MM.1S (cell line): ENCODE measurements at regions not wholly inside any gene's neighbourhood (a gene's known extent, or its start where the extent isn't known, plus 50 kb on each side); places are given as distances from the start of the nearest gene placed in this dataset.

ENCODE experiments used
- DNase-seq: peaks from one replicate; pipeline ENCODE4 v3.0.0-alpha.2; 2015
- H2AFZ ChIP-seq: fragments of 300-600 bp; sonication (generic); 2 replicates; pipeline ENCODE4 v1.6.0; 2016; ENCODE audit warnings: antibody characterized with exemption, low read length
- H3F3A ChIP-seq: fragments of 300-600 bp; sonication (generic); 2 replicates; pipeline ENCODE4 v1.6.1; 2016; ENCODE audit warnings: mild to moderate bottlenecking, antibody characterized with exemption, low read length, moderate library complexity, mixed read lengths; ENCODE audit not compliant: insufficient read depth
- H3K27ac ChIP-seq: fragments of 300-600 bp; sonication (generic); 2 replicates; pipeline ENCODE4 v1.5.1; 2016; ENCODE audit warnings: mild to moderate bottlenecking, low read length
- H3K27me3 ChIP-seq: fragments of 300-600 bp; sonication (generic); replicated peaks from 2 replicates; pipeline ENCODE4 v1.6.0; 2016; ENCODE audit warnings: low read length; ENCODE audit not compliant: insufficient read depth
- H3K36me3 ChIP-seq: fragments of 300-600 bp; sonication (generic); replicated peaks from 2 replicates; pipeline ENCODE4 v1.6.1; 2016; ENCODE audit warnings: mild to moderate bottlenecking, low read length, mixed read lengths; ENCODE audit not compliant: insufficient read depth
- H3K4me1 ChIP-seq: fragments of 300-600 bp; sonication (generic); 2 replicates; pipeline ENCODE4 v1.6.1; 2016; ENCODE audit warnings: low read length, mixed read lengths
- H3K4me2 ChIP-seq: fragments of 300-600 bp; sonication (generic); 2 replicates; pipeline ENCODE4 v1.6.0; 2016; ENCODE audit warnings: low read depth, low read length
- H3K4me3 ChIP-seq: fragments of 300-600 bp; sonication (generic); 2 replicates; pipeline ENCODE4 v1.5.1; 2016; ENCODE audit warnings: low read length, mixed read lengths
- H3K79me2 ChIP-seq: fragments of 300-600 bp; sonication (generic); 2 replicates; pipeline ENCODE4 v1.6.1; 2016; ENCODE audit warnings: mixed run types, low read length, mixed read lengths
- H3K9ac ChIP-seq: fragments of 300-600 bp; sonication (generic); 2 replicates; pipeline ENCODE4 v1.6.1; 2016; ENCODE audit warnings: low read length, mixed read lengths
- H3K9me2 ChIP-seq: fragments of 300-600 bp; sonication (generic); replicated peaks from 2 replicates; pipeline ENCODE4 v1.6.1; 2016; ENCODE audit warnings: mild to moderate bottlenecking, low read length, mixed read lengths; ENCODE audit not compliant: insufficient read depth
- H3K9me3 ChIP-seq: fragments of 300-600 bp; sonication (generic); replicated peaks from 2 replicates; pipeline ENCODE4 v1.6.1; 2016; ENCODE audit warnings: mild to moderate bottlenecking, low read length, mixed read lengths; ENCODE audit not compliant: insufficient read depth
- H4K20me1 ChIP-seq: fragments of 300-600 bp; sonication (generic); 2 replicates; pipeline ENCODE4 v1.6.1; 2016; ENCODE audit warnings: mild to moderate bottlenecking, low read length, moderate library complexity, mixed read lengths; ENCODE audit not compliant: insufficient read depth
- EZH2 ChIP-seq: fragments of 300-600 bp; sonication (generic); optimal IDR thresholded peaks from 2 replicates; pipeline ENCODE3; 2017; ENCODE audit warnings: low read depth, mild to moderate bottlenecking, antibody characterized with exemption, low read length, mixed read lengths
- EZH2phosphoT487 ChIP-seq: fragments of 300-600 bp; sonication (generic); IDR thresholded peaks from 2 replicates; pipeline ENCODE4 v1.6.1; 2018; ENCODE audit warnings: antibody characterized with exemption, low read length
- TF ChIP-seq, protein P1 (sequence below): fragments of 300-600 bp; sonication (generic); IDR thresholded peaks from 2 replicates; pipeline ENCODE4 v1.5.1; 2016; ENCODE audit warnings: antibody characterized with exemption, low read length, mixed read lengths

DNA sequence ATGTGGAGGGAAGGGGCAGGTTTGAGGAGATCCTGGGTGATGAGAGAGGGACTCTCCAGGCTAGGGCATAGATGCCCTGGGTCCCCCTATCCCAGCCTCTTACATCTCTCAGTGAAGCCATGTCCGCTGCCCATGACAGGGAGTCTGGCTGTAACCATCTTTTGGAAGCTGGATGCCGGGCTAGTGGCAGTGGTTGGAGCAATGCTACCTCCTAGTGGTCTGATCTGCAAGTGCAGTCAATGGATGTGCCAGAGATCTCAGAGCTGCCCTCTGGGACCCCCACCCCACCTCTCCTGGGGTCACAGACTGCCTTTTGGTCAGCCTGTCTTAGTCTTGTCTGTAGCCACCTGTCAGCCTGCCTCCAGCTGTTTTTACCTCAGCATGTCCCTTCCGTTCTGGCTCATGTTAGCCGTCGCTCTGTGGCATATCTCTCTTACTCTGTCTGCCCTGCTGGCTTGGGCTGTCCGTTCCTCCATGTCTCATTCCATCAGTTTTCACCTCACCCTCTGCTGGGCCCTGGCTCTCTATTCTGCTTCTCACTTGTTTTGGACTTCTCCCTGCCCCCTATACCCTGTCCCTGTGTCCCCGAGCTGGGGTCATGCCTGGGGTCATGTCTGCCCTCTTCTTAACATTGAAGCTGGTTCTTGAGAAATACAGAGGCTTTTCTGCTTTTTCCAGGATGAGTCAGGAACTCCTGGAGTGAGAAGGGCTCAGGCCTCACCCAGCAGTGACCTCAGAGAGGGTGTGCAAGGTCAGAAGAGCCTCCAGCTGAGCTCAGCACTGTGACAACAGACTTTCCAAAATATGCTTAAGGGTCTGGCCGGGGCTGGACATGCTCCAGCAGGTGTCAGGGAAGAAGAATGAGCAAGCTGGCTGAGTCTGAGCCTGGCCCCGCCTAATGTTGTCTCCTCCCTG, 52.0 kb upstream of the THY1 start:
- Histone ChIP-seq H3K9me2 (no peaks in the 10 kb centered on the region), H3K4me1 (no peaks in the 10 kb centered on the region), H3K4me3 (no peak overlapping the region), H4K20me1 (no peaks in the 10 kb centered on the region), H3K9ac (no peak overlapping the region), H3K27ac (no peak overlapping the region), H3K27me3 (no peaks in the 10 kb centered on the region), H3K9me3 (no peaks in the 10 kb centered on the region), H3K36me3 (no peaks in the 10 kb centered on the region), H2AFZ (no peak overlapping the region), H3K4me2 (no peak overlapping the region), H3F3A (no peaks in the 10 kb centered on the region), H3K79me2 (no peaks in the 10 kb centered on the region)
- TF ChIP-seq, protein P1, sequence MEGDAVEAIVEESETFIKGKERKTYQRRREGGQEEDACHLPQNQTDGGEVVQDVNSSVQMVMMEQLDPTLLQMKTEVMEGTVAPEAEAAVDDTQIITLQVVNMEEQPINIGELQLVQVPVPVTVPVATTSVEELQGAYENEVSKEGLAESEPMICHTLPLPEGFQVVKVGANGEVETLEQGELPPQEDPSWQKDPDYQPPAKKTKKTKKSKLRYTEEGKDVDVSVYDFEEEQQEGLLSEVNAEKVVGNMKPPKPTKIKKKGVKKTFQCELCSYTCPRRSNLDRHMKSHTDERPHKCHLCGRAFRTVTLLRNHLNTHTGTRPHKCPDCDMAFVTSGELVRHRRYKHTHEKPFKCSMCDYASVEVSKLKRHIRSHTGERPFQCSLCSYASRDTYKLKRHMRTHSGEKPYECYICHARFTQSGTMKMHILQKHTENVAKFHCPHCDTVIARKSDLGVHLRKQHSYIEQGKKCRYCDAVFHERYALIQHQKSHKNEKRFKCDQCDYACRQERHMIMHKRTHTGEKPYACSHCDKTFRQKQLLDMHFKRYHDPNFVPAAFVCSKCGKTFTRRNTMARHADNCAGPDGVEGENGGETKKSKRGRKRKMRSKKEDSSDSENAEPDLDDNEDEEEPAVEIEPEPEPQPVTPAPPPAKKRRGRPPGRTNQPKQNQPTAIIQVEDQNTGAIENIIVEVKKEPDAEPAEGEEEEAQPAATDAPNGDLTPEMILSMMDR: peak; percentile 85
- no peak for TF ChIP-seq EZH2
- TF ChIP-seq EZH2phosphoT487: no peak
- DNase-seq: peak; percentile 46

DNA sequence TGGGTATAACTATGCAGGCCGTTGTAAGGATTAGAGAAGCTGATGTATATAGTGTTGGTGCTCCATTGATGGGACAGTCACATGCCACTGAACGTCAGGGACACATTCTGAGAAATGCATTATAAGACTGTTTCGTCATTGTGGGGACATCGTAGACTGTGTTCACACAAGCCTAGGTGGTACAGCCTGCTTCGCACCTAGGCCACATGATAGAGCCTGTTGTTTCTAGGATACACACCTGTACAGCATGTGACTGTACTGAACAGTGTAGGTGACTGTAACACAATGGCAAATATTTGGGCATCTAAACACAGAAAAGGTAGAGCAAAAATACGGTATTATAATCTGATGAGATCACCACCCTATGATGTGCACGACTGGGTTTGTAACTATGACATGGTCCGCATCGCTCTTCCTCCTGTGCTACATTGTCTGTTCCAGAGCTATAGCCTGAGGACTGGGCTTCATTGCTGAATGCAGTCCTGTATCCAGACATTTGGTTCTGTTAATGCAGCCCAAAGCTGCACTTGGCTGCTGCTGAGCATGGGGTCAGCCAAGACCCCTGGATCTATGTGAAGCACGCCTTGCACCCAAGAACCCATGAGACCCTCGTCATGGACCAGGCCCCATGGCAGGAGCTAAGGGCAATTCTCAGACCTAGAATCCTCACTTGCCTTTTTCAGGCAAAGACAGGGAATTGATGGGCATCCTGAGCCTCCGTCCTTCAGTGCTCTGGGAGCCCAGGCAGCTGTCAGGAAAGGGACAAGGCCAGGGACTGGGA, 51.1 kb upstream of the THY1 start:
- no peak overlapping the region for H3K27ac ChIP-seq
- no peak overlapping the region for H3K4me2 ChIP-seq
- no peaks in the 10 kb centered on the region for H3K36me3 ChIP-seq
- H3K9ac ChIP-seq: no peak overlapping the region
- H3K9me2 ChIP-seq: no peaks in the 10 kb centered on the region
- H3K79me2 ChIP-seq: no peaks in the 10 kb centered on the region
- no peaks in the 10 kb centered on the region for H3F3A ChIP-seq
- no peak for DNase-seq
- H3K27me3 ChIP-seq: no peaks in the 10 kb centered on the region
- H2AFZ ChIP-seq: no peak overlapping the region
- TF ChIP-seq EZH2phosphoT487 (no peak), EZH2 (no peak)
- TF ChIP-seq, protein P1: no peak
- H3K4me1 ChIP-seq: no peaks in the 10 kb centered on the region
- H3K4me3 ChIP-seq: no peak overlapping the region
- no peaks in the 10 kb centered on the region for H4K20me1 ChIP-seq
- no peaks in the 10 kb centered on the region for H3K9me3 ChIP-seq

DNA sequence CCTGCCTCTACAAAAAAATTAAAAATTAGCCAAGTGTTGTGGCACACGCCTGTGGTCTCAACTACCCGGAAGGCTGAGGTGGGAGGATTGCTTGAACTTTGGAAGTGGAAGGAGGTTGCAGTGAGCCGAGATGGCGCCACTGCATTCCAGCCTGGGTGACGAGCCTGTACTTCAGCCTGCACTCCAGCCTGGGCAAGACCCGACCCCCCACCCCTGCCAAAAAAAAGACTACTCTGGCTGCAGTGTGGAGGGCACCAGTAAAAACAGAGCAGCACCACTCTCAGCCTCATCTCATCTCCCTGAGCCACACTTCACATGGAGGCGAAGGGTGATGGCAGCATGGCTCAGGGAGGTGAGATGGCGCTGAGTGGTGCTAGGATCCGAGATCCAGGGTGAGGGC, 50.3 kb upstream of the THY1 start:
- no peak overlapping the region for H3K4me2 ChIP-seq
- DNase-seq: no peak
- no peaks in the 10 kb centered on the region for H3K9me3 ChIP-seq

More for the DNA sequence above, 50.3 kb upstream of the THY1 start:
- no peaks in the 10 kb centered on the region for H3K4me1 ChIP-seq
- no peak for TF ChIP-seq EZH2phosphoT487
- TF ChIP-seq, protein P1: no peak
- no peak for TF ChIP-seq EZH2
- no peaks in the 10 kb centered on the region for H3K27me3 ChIP-seq
- H3K4me3 ChIP-seq: no peak overlapping the region
- no peaks in the 10 kb centered on the region for H3K79me2 ChIP-seq
- H3K36me3 ChIP-seq: no peaks in the 10 kb centered on the region
- no peaks in the 10 kb centered on the region for H4K20me1 ChIP-seq
- H3F3A ChIP-seq: no peaks in the 10 kb centered on the region
- no peak overlapping the region for H2AFZ ChIP-seq
- H3K9me2 ChIP-seq: no peaks in the 10 kb centered on the region
- no peak overlapping the region for H3K27ac ChIP-seq
- no peak overlapping the region for H3K9ac ChIP-seq
